Smooth muscle cell (in vitro differentiated cells): ENCODE measurements at regions not wholly inside any gene's neighbourhood (a gene's known extent, or its start where the extent isn't known, plus 50 kb on each side); places are given as distances from the start of the nearest gene placed in this dataset.
A peak's percentile ranks its signal among the peaks of the same experiment; 100 is the strongest.

ENCODE experiments used
- DNase-seq: peaks from one replicate; lab custom pipeline; 2025; ENCODE audit not compliant: unreplicated experiment; lab: John Stamatoyannopoulos, UW
- H2AFZ ChIP-seq: fragments of 200-600 bp; sonication (generic); 2 replicates; pipeline ENCODE4 v1.6.0; 2016; ENCODE audit warnings: antibody characterized with exemption, low read depth, mild to moderate bottlenecking
- H3F3A ChIP-seq: fragments of 200-600 bp; sonication (generic); 2 replicates; pipeline ENCODE4 v1.6.0; 2017; ENCODE audit warnings: antibody characterized with exemption, low read depth
- H3K27ac ChIP-seq: fragments of 200-600 bp; sonication (generic); 2 replicates; pipeline ENCODE4 v1.5.1; 2016; ENCODE audit warnings: low read depth, mild to moderate bottlenecking
- H3K27me3 ChIP-seq: fragments of 200-600 bp; sonication (generic); 2 replicates; pipeline ENCODE4 v1.6.1; 2016; ENCODE audit warnings: low read depth, mild to moderate bottlenecking
- H3K36me3 ChIP-seq: fragments of 200-600 bp; sonication (generic); 2 replicates; pipeline ENCODE4 v1.5.1; 2016; ENCODE audit warnings: low read depth
- H3K4me1 ChIP-seq: fragments of 200-600 bp; sonication (generic); 2 replicates; pipeline ENCODE4 v1.5.1; 2016; ENCODE audit warnings: low read depth
- H3K4me2 ChIP-seq: fragments of 200-600 bp; sonication (generic); 2 replicates; pipeline ENCODE4 v1.6.0; 2016; ENCODE audit warnings: mild to moderate bottlenecking
- H3K4me3 ChIP-seq: fragments of 200-600 bp; sonication (generic); 2 replicates; pipeline ENCODE4 v1.5.1; 2016; ENCODE audit warnings: mild to moderate bottlenecking
- H3K79me2 ChIP-seq: fragments of 200-600 bp; sonication (generic); 2 replicates; pipeline ENCODE4 v1.6.0; 2016; ENCODE audit warnings: low read depth, mild to moderate bottlenecking
- H3K9ac ChIP-seq: fragments of 200-600 bp; sonication (generic); 2 replicates; pipeline ENCODE4 v1.6.0; 2016; ENCODE audit warnings: low read depth
- H3K9me3 ChIP-seq: fragments of 200-600 bp; sonication (generic); replicated peaks from 2 replicates; pipeline ENCODE4 v1.5.1; 2016; ENCODE audit warnings: low read depth
- H4K20me1 ChIP-seq: fragments of 200-600 bp; sonication (generic); 2 replicates; pipeline ENCODE4 v1.6.0; 2016; ENCODE audit warnings: low read depth
- WGBS: methylation state at CpG from one replicate; pipeline ENCODE4 v1.1.7; 2016; ENCODE audit warnings: low lambda C conversion rate; 5-methylcytosine and 5-hydroxymethylcytosine counted together
- TF ChIP-seq, protein P1 (sequence below): fragments of 200-600 bp; sonication (generic); IDR thresholded peaks from 2 replicates; pipeline ENCODE4 v1.5.1; 2017; ENCODE audit warnings: borderline replicate concordance, mild to moderate bottlenecking, antibody characterized with exemption; ENCODE audit not compliant: insufficient read depth, poor library complexity, severe bottlenecking

DNA sequence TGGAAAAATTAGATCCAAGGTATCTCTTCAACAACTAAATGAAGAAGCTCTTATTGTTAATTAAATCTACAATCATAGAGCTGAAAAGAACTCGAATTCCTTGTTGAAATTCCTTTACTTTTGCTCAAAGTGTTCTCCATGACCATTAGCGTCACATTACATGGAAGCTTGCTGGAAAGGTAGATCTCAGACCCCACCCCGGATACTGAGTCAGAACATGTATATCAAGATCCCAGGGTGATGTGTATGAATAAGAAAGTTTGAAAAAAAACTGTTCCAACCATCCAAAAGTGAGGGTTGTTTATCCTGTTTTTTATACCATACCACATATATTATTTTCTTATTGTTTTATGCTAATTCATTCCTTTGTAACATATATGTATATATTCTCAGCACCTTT lies 237.1 kb upstream of the PUM3 start:
- TF ChIP-seq, protein P1, sequence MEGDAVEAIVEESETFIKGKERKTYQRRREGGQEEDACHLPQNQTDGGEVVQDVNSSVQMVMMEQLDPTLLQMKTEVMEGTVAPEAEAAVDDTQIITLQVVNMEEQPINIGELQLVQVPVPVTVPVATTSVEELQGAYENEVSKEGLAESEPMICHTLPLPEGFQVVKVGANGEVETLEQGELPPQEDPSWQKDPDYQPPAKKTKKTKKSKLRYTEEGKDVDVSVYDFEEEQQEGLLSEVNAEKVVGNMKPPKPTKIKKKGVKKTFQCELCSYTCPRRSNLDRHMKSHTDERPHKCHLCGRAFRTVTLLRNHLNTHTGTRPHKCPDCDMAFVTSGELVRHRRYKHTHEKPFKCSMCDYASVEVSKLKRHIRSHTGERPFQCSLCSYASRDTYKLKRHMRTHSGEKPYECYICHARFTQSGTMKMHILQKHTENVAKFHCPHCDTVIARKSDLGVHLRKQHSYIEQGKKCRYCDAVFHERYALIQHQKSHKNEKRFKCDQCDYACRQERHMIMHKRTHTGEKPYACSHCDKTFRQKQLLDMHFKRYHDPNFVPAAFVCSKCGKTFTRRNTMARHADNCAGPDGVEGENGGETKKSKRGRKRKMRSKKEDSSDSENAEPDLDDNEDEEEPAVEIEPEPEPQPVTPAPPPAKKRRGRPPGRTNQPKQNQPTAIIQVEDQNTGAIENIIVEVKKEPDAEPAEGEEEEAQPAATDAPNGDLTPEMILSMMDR, result no peak
- Histone ChIP-seq H3K27ac (no peak overlapping the region), H3K9ac (no peak overlapping the region)

DNA sequence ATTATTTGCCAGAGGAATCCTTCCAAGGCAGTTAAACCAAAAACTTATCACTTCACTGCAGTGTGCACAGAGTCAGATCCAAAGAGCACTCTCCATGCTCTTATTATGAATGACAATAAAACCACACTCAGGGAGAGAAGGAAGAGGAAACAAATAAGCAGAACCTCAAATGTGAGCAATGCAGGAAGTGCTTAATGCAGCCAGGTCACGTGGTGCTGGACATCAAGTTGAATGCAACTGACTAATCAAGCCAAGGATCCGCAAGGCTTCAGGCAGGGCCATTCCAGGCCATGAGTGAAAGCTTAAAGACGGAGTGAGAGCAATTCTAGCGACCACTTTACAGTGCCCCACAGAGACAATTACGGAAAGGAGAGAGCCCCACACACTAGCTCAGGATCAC lies 230.4 kb upstream of the PUM3 start:
- Histone ChIP-seq H3K4me2 (no peak overlapping the region), H3K27ac (no peak overlapping the region), H2AFZ (no peak overlapping the region), H3F3A (no peaks in the 10 kb centered on the region), H4K20me1 (no peaks in the 10 kb centered on the region), H3K27me3 (no peaks in the 10 kb centered on the region), H3K9ac (no peak overlapping the region), H3K36me3 (no peaks in the 10 kb centered on the region), H3K9me3 (no peaks in the 10 kb centered on the region), H3K4me1 (no peaks in the 10 kb centered on the region), H3K79me2 (no peaks in the 10 kb centered on the region), H3K4me3 (no peak overlapping the region)
- TF ChIP-seq, protein P1, result no peak
- no peak for DNase-seq
- WGBS, result 85% methylated on average over 5 of the region's 5 CpGs

More for the DNA sequence above, 237.1 kb upstream of the PUM3 start:
- Histone ChIP-seq H3K9me3 (no peaks in the 10 kb centered on the region), H4K20me1 (no peaks in the 10 kb centered on the region), H3K4me3 (no peak overlapping the region), H3K4me1 (no peaks in the 10 kb centered on the region), H3F3A (no peaks in the 10 kb centered on the region), H3K79me2 (no peaks in the 10 kb centered on the region), H3K4me2 (no peak overlapping the region), H2AFZ (no peak overlapping the region), H3K27me3 (no peaks in the 10 kb centered on the region), H3K36me3 (no peaks in the 10 kb centered on the region)
- WGBS, result 91% methylated on average over 3 of the region's 3 CpGs
- DNase-seq, result no peak

- Histone ChIP-seq H3K9me3 (no peaks in the 10 kb centered on the region), H3K79me2 (no peaks in the 10 kb centered on the region), H2AFZ (no peak overlapping the region), H3K4me2 (no peak overlapping the region), H3K27me3 (no peaks in the 10 kb centered on the region), H3K4me3 (no peak overlapping the region), H3K4me1 (no peaks in the 10 kb centered on the region), H4K20me1 (no peaks in the 10 kb centered on the region), H3F3A (no peaks in the 10 kb centered on the region), H3K36me3 (no peaks in the 10 kb centered on the region), H3K9ac (no peak overlapping the region), H3K27ac (no peak overlapping the region)
- TF ChIP-seq, protein P1, result no peak
- DNase-seq, result no peak
- 56% methylated on average over 1 of the region's 1 CpG for WGBS
Observed at GRCh38 chr9:3066591-3066990, 222.7 kb upstream of the PUM3 start.

- TF ChIP-seq, protein P1, result no peak
- Histone ChIP-seq H2AFZ (peak overlapping the region; percentile 32), H3K9ac (no peak overlapping the region), H3F3A (no peaks in the 10 kb centered on the region), H3K4me3 (no peak overlapping the region), H3K27me3 (no peaks in the 10 kb centered on the region), H3K79me2 (no peaks in the 10 kb centered on the region), H3K36me3 (no peaks in the 10 kb centered on the region), H3K9me3 (no peaks in the 10 kb centered on the region), H3K4me1 (peaks cover 4% of the 10 kb centered on the region), H4K20me1 (no peaks in the 10 kb centered on the region), H3K4me2 (no peak overlapping the region), H3K27ac (peak overlapping the region; percentile 2)
- 82% methylated on average over 3 of the region's 3 CpGs for WGBS
- DNase-seq, result no peak
Observed at GRCh38 chr9:3059781-3060468, 216.0 kb upstream of the PUM3 start.
